Upper lobe of left lung (tissue), 6 donors: ENCODE measurements at regions not wholly inside any gene's neighbourhood (a gene's known extent, or its start where the extent isn't known, plus 50 kb on each side); places are given as distances from the start of the nearest gene placed in this dataset.

ENCODE experiments used
- ATAC-seq, 2 donors: fragments of 200-7000 bp; cut with Tn5 transposase; one replicate each; pipeline ENCODE4 v1.9.1; 2022; ENCODE audit warnings: mild to moderate bottlenecking in 2 of 2, moderate library complexity in 2 of 2; ENCODE audit not compliant: low FRiP score in 2 of 2
- DNase-seq, 2 donors: peaks; one replicate each; pipeline ENCODE4 v3.0.0-alpha.2; 2019 to 2020
- H3K27ac ChIP-seq, 4 donors: fragments of 200-600 bp; sonication (generic); one replicate each; pipeline ENCODE4 v1.5.1; 2016 to 2019
- H3K27me3 ChIP-seq, 4 donors: fragments of 200-600 bp; sonication (generic); one replicate each; pipeline ENCODE4 v1.5.1; 2017 to 2019
- H3K36me3 ChIP-seq, 4 donors: fragments of 200-600 bp; sonication (generic); one replicate each; pipeline ENCODE4 v1.5.1; 2016 to 2019
- H3K4me1 ChIP-seq, 4 donors: fragments of 200-600 bp; sonication (generic); one replicate each; pipeline ENCODE4 v1.5.1; 2018 to 2019
- H3K4me3 ChIP-seq, 4 donors: fragments of 200-600 bp; sonication (generic); one replicate each; pipeline ENCODE4 v1.5.1; 2017 to 2019; ENCODE audit warnings: mild to moderate bottlenecking in 2 of 4, moderate library complexity in 1 of 4
- H3K9me3 ChIP-seq, 4 donors: fragments of 200-600 bp; sonication (generic); one replicate each; pipeline ENCODE4 v1.5.1; 2018 to 2019
- WGBS, 2 donors: methylation state at CpG; one replicate each; pipeline ENCODE4 v1.1.5; 2017 to 2018; 5-methylcytosine and 5-hydroxymethylcytosine counted together
- TF ChIP-seq, protein P1 (sequence below), 6 experiments: fragments of 450-650 bp in 4 of 6; fragments of 200-600 bp in 2 of 6; sonication (generic) in 2 of 6; IDR thresholded peaks; one replicate each; pipeline ENCODE4 v1.5.1; 2016 to 2019; ENCODE audit warnings: antibody characterized with exemption in 6 of 6
- donor health status: DM: no; HTN: no; CAD: no; lungs with moderate emphysema.
- donor health status: DM: no; HTN: yes; CAD: no; lungs with severe emphysema.

DNA sequence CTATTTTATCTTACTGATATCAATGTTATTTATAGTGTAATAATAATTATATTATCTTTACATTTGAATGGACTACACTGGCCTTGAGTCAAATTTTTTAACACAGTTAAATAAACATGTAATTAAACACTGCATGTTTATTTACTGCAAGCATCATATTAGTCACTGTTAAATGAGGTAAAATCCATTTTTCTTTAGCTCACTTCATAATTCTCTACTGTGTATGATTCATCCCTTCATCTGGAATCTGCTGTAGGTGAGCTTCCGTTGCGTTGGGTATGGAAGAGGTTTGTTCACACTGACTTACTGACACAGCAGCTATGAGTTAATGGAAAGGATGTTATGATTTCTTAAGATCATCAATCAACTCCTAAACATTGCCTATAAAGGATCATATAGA lies 572.3 kb downstream of the PCDH11X start:
- DNase-seq (no peak), ATAC-seq (no peak)
- Histone ChIP-seq H3K36me3 (no peaks in the 10 kb centered on the region), H3K4me3 (no peak overlapping the region), H3K4me1 (no peaks in the 10 kb centered on the region), H3K9me3 (no peaks in the 10 kb centered on the region), H3K27me3 (no peaks in the 10 kb centered on the region), H3K27ac (no peak overlapping the region)
- TF ChIP-seq, protein P1, sequence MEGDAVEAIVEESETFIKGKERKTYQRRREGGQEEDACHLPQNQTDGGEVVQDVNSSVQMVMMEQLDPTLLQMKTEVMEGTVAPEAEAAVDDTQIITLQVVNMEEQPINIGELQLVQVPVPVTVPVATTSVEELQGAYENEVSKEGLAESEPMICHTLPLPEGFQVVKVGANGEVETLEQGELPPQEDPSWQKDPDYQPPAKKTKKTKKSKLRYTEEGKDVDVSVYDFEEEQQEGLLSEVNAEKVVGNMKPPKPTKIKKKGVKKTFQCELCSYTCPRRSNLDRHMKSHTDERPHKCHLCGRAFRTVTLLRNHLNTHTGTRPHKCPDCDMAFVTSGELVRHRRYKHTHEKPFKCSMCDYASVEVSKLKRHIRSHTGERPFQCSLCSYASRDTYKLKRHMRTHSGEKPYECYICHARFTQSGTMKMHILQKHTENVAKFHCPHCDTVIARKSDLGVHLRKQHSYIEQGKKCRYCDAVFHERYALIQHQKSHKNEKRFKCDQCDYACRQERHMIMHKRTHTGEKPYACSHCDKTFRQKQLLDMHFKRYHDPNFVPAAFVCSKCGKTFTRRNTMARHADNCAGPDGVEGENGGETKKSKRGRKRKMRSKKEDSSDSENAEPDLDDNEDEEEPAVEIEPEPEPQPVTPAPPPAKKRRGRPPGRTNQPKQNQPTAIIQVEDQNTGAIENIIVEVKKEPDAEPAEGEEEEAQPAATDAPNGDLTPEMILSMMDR (IDR thresholded peaks at IDR 0.05) = no peak
- 93 to 94% methylated on average over 2 of the region's 2 CpGs for WGBS, 2 donors
